ENCODE measurements at regions not wholly inside any gene's neighbourhood (a gene's known extent, or its start where the extent isn't known, plus 50 kb on each side); places are given as distances from the start of the nearest gene placed in this dataset.

DNA sequence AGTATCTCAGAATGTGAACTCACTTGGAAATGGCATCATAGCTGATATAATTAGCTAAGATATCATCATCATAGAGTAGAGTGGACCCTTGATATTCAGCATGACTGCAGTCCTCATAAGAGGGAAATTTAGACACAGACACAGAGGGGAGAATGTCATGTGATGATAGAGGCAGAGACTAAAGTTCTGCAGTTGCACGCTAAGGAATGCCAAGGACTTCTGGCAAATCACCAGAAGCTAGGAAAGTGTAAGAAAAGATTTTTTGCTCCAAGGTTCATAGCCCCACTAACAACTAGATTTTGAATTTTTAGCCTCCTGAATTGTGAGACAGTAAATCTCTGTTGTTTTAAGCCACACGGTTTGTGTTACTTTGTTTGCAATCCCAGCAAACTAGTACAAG, 612.6 kb upstream of the ST8SIA4 start:
- Histone ChIP-seq H3K27me3 (ENCODE audit: control insufficient read depth in 2 of 2, insufficient read depth in 2 of 2, low read length in 2 of 2) (no peaks in the 10 kb centered on the region), H3K9me1 (replicated peaks; ENCODE audit: control insufficient read depth, extremely low read depth, insufficient read depth, low read length) (no peaks in the 10 kb centered on the region), H3K9ac (replicated peaks; ENCODE audit: extremely low read depth, insufficient read depth, low read length) (no peak overlapping the region), H3K79me2 (ENCODE audit: control insufficient read depth, insufficient read depth, low read length) (no peaks in the 10 kb centered on the region), H2AFZ (ENCODE audit: low read depth, low read length) (no peak overlapping the region), H3K27ac (ENCODE audit: insufficient read depth, low read depth, low read length) (no peak overlapping the region), H3K4me3 (replicated peaks in 1 of 3; ENCODE audit: insufficient read depth in 1 of 3, low read depth in 1 of 3, low read length in 3 of 3) (no peak overlapping the region), H3K9me3 (replicated peaks; ENCODE audit: control insufficient read depth, insufficient read depth, low read length) (peaks cover 3% of the 10 kb centered on the region), H4K20me1 (replicated peaks; ENCODE audit: control insufficient read depth, extremely low read depth, insufficient read depth, low read length) (no peaks in the 10 kb centered on the region), H3K36me3 (ENCODE audit: control insufficient read depth in 2 of 2, extremely low read depth in 1 of 2, insufficient read depth in 2 of 2, low read length in 2 of 2) (no peaks in the 10 kb centered on the region), H3K4me2 (ENCODE audit: insufficient read depth, low read length) (no peak overlapping the region), H3K4me1 (ENCODE audit: control insufficient read depth, extremely low read depth, insufficient read depth, low read length) (no peaks in the 10 kb centered on the region)
- DNase-seq (ENCODE audit: low read depth, low spot score), result no peak
- BruUV-seq (replicated peaks), result no TSS peak
- no peak for FAIRE-seq
- no peak for TF ChIP-seq GATA2 (IDR thresholded peaks at IDR 0.05; ENCODE audit: insufficient read depth, insufficient read length, low read depth, low read length)
- TF ChIP-seq POLR2A (IDR thresholded peaks at IDR 0.05; ENCODE audit: low read depth, low read length), result no peak
- dilution Hi-C loops (cut with MboI; ENCODE audit: extremely low pct_ligation_motif_present, low sequenced_read_pairs) (no loop called here), intact Hi-C loops (cut with micrococcal nuclease) (no loop called here)
- POLR2A ChIA-PET, result no interaction called here
- CTCF ChIA-PET, result no interaction called here

DNA sequence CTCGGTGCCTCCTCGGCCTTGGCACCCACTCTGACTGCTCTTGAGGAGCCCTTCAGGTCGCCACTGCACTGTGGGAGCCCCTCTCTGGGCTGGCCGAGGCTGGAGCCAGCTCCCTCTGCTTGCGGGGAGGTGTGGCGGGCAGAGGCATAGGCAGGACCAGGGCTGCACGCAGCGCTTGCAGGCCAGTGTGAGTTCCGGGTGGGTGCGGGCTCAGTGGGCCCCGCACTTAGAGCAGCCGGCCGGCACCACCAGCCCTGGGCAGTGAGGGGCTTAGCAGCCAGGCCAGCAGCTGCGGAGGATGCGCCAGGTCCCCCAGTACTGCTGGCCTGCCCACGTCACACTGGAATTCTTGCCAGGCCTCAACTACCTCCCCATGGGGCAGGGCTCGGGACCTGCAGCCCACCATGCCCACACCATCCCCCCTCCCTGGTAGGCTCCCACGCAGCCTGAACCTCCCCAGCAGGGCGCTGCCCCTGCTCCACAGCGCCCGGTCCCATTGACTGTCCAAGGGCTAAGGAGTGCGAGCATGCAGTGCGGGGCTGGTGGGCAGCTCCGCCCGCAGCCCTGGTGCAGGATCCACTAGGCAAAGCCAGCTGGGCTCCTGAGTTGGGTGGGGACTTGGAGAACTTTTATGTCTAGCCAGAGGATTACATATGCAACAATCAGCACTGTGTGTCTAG, 602.9 kb upstream of the ST8SIA4 start:
- no peaks in the 10 kb centered on the region for H3K9me1 ChIP-seq (replicated peaks; ENCODE audit: control insufficient read depth, extremely low read depth, insufficient read depth, low read length)
- no TSS peak for BruUV-seq (replicated peaks)
- H3K4me1 ChIP-seq (ENCODE audit: control insufficient read depth, extremely low read depth, insufficient read depth, low read length), result no peaks in the 10 kb centered on the region
- H3K27me3 ChIP-seq (ENCODE audit: control insufficient read depth in 2 of 2, insufficient read depth in 2 of 2, low read length in 2 of 2), result no peaks in the 10 kb centered on the region
- CTCF ChIA-PET, result no interaction called here
- H3K79me2 ChIP-seq (ENCODE audit: control insufficient read depth, insufficient read depth, low read length), result no peaks in the 10 kb centered on the region
- no peaks in the 10 kb centered on the region for H4K20me1 ChIP-seq (replicated peaks; ENCODE audit: control insufficient read depth, extremely low read depth, insufficient read depth, low read length)
- H3K36me3 ChIP-seq (ENCODE audit: control insufficient read depth in 2 of 2, extremely low read depth in 1 of 2, insufficient read depth in 2 of 2, low read length in 2 of 2), result no peaks in the 10 kb centered on the region
- DNase-seq (ENCODE audit: low read depth, low spot score) (no peak), FAIRE-seq (no peak)
- no peak overlapping the region for H2AFZ ChIP-seq (ENCODE audit: low read depth, low read length)
- no peak overlapping the region for H3K4me2 ChIP-seq (ENCODE audit: insufficient read depth, low read length)
- H3K9ac ChIP-seq (replicated peaks; ENCODE audit: extremely low read depth, insufficient read depth, low read length), result no peak overlapping the region
- POLR2A ChIA-PET, result no interaction called here
- dilution Hi-C loops (cut with MboI; ENCODE audit: extremely low pct_ligation_motif_present, low sequenced_read_pairs), result no loop called here
- no peak for TF ChIP-seq GATA2 (IDR thresholded peaks at IDR 0.05; ENCODE audit: insufficient read depth, insufficient read length, low read depth, low read length)
- TF ChIP-seq FOS (IDR thresholded peaks at IDR 0.05; ENCODE audit: borderline replicate concordance, insufficient read depth, low read length), result no peak
- TF ChIP-seq MYC (IDR thresholded peaks at IDR 0.05; ENCODE audit: low read depth, low read length), result no peak
- TF ChIP-seq, protein P1, sequence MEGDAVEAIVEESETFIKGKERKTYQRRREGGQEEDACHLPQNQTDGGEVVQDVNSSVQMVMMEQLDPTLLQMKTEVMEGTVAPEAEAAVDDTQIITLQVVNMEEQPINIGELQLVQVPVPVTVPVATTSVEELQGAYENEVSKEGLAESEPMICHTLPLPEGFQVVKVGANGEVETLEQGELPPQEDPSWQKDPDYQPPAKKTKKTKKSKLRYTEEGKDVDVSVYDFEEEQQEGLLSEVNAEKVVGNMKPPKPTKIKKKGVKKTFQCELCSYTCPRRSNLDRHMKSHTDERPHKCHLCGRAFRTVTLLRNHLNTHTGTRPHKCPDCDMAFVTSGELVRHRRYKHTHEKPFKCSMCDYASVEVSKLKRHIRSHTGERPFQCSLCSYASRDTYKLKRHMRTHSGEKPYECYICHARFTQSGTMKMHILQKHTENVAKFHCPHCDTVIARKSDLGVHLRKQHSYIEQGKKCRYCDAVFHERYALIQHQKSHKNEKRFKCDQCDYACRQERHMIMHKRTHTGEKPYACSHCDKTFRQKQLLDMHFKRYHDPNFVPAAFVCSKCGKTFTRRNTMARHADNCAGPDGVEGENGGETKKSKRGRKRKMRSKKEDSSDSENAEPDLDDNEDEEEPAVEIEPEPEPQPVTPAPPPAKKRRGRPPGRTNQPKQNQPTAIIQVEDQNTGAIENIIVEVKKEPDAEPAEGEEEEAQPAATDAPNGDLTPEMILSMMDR (IDR thresholded peaks at IDR 0.05; ENCODE audit: extremely low read depth in 1 of 2, insufficient read depth in 1 of 2, low read depth in 1 of 2, low read length in 2 of 2), result no peak
- TF ChIP-seq, protein P2, sequence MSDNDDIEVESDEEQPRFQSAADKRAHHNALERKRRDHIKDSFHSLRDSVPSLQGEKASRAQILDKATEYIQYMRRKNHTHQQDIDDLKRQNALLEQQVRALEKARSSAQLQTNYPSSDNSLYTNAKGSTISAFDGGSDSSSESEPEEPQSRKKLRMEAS (IDR thresholded peaks at IDR 0.05; ENCODE audit: insufficient read depth, insufficient read length), result no peak
- no peak for TF ChIP-seq POLR2A (IDR thresholded peaks at IDR 0.05; ENCODE audit: low read depth, low read length)
- no peak for TF ChIP-seq EZH2 (IDR thresholded peaks at IDR 0.05; ENCODE audit: borderline replicate concordance, low read depth, low read length, severe bottlenecking)
- TF ChIP-seq POLR2AphosphoS5 (IDR thresholded peaks at IDR 0.05; ENCODE audit: insufficient read depth, low read depth, low read length), result no peak
- no peak for TF ChIP-seq JUN (IDR thresholded peaks at IDR 0.05; ENCODE audit: borderline replicate concordance, insufficient read depth, insufficient read length, low read depth)
- intact Hi-C loops (cut with micrococcal nuclease), result no loop called here
- H3K27ac ChIP-seq (ENCODE audit: insufficient read depth, low read depth, low read length), result no peak overlapping the region
- H3K4me3 ChIP-seq (replicated peaks in 1 of 3; ENCODE audit: insufficient read depth in 1 of 3, low read depth in 1 of 3, low read length in 3 of 3), result no peak overlapping the region
- no peaks in the 10 kb centered on the region for H3K9me3 ChIP-seq (replicated peaks; ENCODE audit: control insufficient read depth, insufficient read depth, low read length)
